IMR-90 (cell line): ENCODE measurements at regions not wholly inside any gene's neighbourhood (a gene's known extent, or its start where the extent isn't known, plus 50 kb on each side); places are given as distances from the start of the nearest gene placed in this dataset.

Experiments
- ATAC-seq: fragments of 200-7000 bp; cut with Tn5 transposase; 2 replicates; pipeline ENCODE4 v1.9.1; 2020; ENCODE audit warnings: low read depth, mild to moderate bottlenecking, moderate library complexity
- BruUV-seq: library from RNA; stranded (reverse); fragments of 400-500 nt; replicated peaks from 2 replicates; lab custom pipeline; 2021; lab: Mats Ljungman, UMichigan
- CTCF ChIA-PET: fragments of 300-600 bp; formaldehyde crosslinking; extraction: SDS; loops from one replicate; lab custom pipeline; 2021; ENCODE audit warnings: antibody characterized with exemption; lab: Yijun Ruan, JAX
- POLR2A ChIA-PET: fragments of 300-600 bp; sonication (Branson Sonifier 250); formaldehyde crosslinking; loops from one replicate; lab custom pipeline; 2022; ENCODE audit warnings: antibody characterized with exemption; ENCODE audit not compliant: unreplicated experiment; lab: Charles Lee
- DNase-seq: peaks from one replicate; pipeline ENCODE4 v3.0.0; 2013
- H2AFZ ChIP-seq: replicated peaks from 2 replicates; pipeline ENCODE3; 2013; ENCODE audit warnings: low read length, mild to moderate bottlenecking; ENCODE audit not compliant: poor library complexity
- H2AK5ac ChIP-seq: 2 replicates; pipeline ENCODE4 v1.6.1; 2013; ENCODE audit warnings: low read depth, low read length, inconsistent platforms
- H2AK9ac ChIP-seq: replicated peaks from 2 replicates; pipeline ENCODE3; 2013; ENCODE audit warnings: mild to moderate bottlenecking, low read depth, low read length, moderate library complexity; ENCODE audit not compliant: poor library complexity
- H2BK120ac ChIP-seq: 2 replicates; pipeline ENCODE4 v1.6.1; 2013; ENCODE audit warnings: low read depth, low read length, inconsistent platforms
- H2BK15ac ChIP-seq: 3 replicates; pipeline ENCODE4 v1.6.1; 2013; ENCODE audit warnings: low read depth, low read length, inconsistent platforms
- H2BK20ac ChIP-seq: 2 replicates; pipeline ENCODE4 v1.6.1; 2013; ENCODE audit warnings: low read depth, mild to moderate bottlenecking, inconsistent platforms, low read length, moderate library complexity
- H2BK5ac ChIP-seq: 2 replicates; pipeline ENCODE4 v1.6.1; 2013; ENCODE audit warnings: mild to moderate bottlenecking, low read depth, low read length, inconsistent platforms; ENCODE audit not compliant: poor library complexity, severe bottlenecking
- H3K14ac ChIP-seq: replicated peaks from 2 replicates; pipeline ENCODE4 v1.6.1; 2013; ENCODE audit warnings: low read depth, low read length, inconsistent platforms
- H3K18ac ChIP-seq: 2 replicates; pipeline ENCODE4 v1.6.1; 2013; ENCODE audit warnings: low read depth, low read length, control low read depth
- H3K23ac ChIP-seq: 2 replicates; pipeline ENCODE4 v1.6.1; 2013; ENCODE audit warnings: low read depth, low read length, inconsistent platforms
- H3K27ac ChIP-seq: 2 replicates; pipeline ENCODE4 v1.5.1; 2013; ENCODE audit warnings: mild to moderate bottlenecking, control low read depth, low read length; ENCODE audit not compliant: insufficient read depth
- H3K27me3 ChIP-seq: 2 replicates; pipeline ENCODE4 v1.6.1; 2013; ENCODE audit warnings: low read length; ENCODE audit not compliant: control insufficient read depth, insufficient read depth
- H3K36me3 ChIP-seq: 2 replicates; pipeline ENCODE4 v1.6.1; 2013; ENCODE audit warnings: low read length, mixed read lengths; ENCODE audit not compliant: control insufficient read depth, insufficient read depth
- H3K4ac ChIP-seq: 2 replicates; pipeline ENCODE4 v1.6.1; 2013; ENCODE audit warnings: low read depth, low read length, inconsistent platforms
- H3K4me1 ChIP-seq: 2 replicates; pipeline ENCODE4 v1.6.1; 2013; ENCODE audit warnings: low read length, mixed read lengths; ENCODE audit not compliant: control insufficient read depth, insufficient read depth
- H3K4me2 ChIP-seq: 2 replicates; pipeline ENCODE4 v1.6.1; 2013; ENCODE audit warnings: low read depth, mild to moderate bottlenecking, control low read depth, low read length, moderate library complexity
- H3K4me3 ChIP-seq: 2 replicates; pipeline ENCODE4 v1.5.1; 2013; ENCODE audit warnings: low read depth, mild to moderate bottlenecking, control low read depth, low read length, moderate library complexity; ENCODE audit not compliant: insufficient read depth
- H3K56ac ChIP-seq: 2 replicates; pipeline ENCODE4 v1.6.1; 2013; ENCODE audit warnings: low read length, inconsistent platforms; ENCODE audit not compliant: insufficient read depth; ENCODE audit errors: extremely low read depth
- H3K79me1 ChIP-seq, 2 experiments: 2 replicates each; pipeline ENCODE4 v1.6.1; 2013; ENCODE audit warnings: low read length in 2 of 2, inconsistent platforms in 1 of 2, low read depth in 1 of 2
- H3K9ac ChIP-seq: 2 replicates; pipeline ENCODE4 v1.6.1; 2013; ENCODE audit warnings: low read depth, low read length, control low read depth
- H3K9me1 ChIP-seq: 2 replicates; pipeline ENCODE4 v1.6.1; 2013; ENCODE audit warnings: low read length, inconsistent platforms; ENCODE audit not compliant: insufficient read depth
- H3K9me3 ChIP-seq: 2 replicates; pipeline ENCODE4 v1.6.1; 2013; ENCODE audit warnings: low read length; ENCODE audit not compliant: control insufficient read depth, insufficient read depth
- H4K20me1 ChIP-seq: 2 replicates; pipeline ENCODE4 v1.6.1; 2013; ENCODE audit warnings: low read length, inconsistent platforms; ENCODE audit not compliant: insufficient read depth
- H4K5ac ChIP-seq: 2 replicates; pipeline ENCODE4 v1.6.1; 2013; ENCODE audit warnings: mild to moderate bottlenecking, low read depth, low read length, control low read depth
- H4K8ac ChIP-seq, 2 experiments: 2 replicates each; pipeline ENCODE4 v1.6.1; 2013; ENCODE audit warnings: low read depth in 2 of 2, low read length in 2 of 2, control low read depth in 1 of 2, inconsistent platforms in 1 of 2
- H4K91ac ChIP-seq: 2 replicates; pipeline ENCODE4 v1.6.1; 2013; ENCODE audit warnings: low read depth, low read length, inconsistent platforms; ENCODE audit not compliant: insufficient read depth
- BHLHE40 ChIP-seq: fragments of 150-350 bp; IDR thresholded peaks from 2 replicates; pipeline ENCODE4 v1.6.1; 2016; ENCODE audit warnings: mild to moderate bottlenecking, low read depth, low read length
- CHD1 ChIP-seq: IDR thresholded peaks from 2 replicates; pipeline ENCODE4 v1.6.1; 2012; ENCODE audit warnings: low read depth, low read length, improper control_type of control experiment
- ELK1 ChIP-seq: fragments of 150-350 bp; IDR thresholded peaks from 2 replicates; pipeline ENCODE4 v1.6.1; 2016; ENCODE audit warnings: low read depth, mild to moderate bottlenecking, low read length, moderate library complexity, borderline replicate concordance
- MAFK ChIP-seq: IDR thresholded peaks from 2 replicates; pipeline ENCODE4 v1.6.1; 2012; ENCODE audit warnings: low read depth, low read length, improper control_type of control experiment
- MXI1 ChIP-seq: IDR thresholded peaks from 2 replicates; pipeline ENCODE4 v1.6.1; 2012; ENCODE audit warnings: low read depth, mild to moderate bottlenecking, low read length, moderate library complexity, borderline replicate concordance
- RAD21 ChIP-seq: IDR thresholded peaks from 2 replicates; pipeline ENCODE4 v1.6.1; 2012; ENCODE audit warnings: low read length, improper control_type of control experiment
- WGBS, 2 experiments: methylation state at CpG; one replicate each; pipeline versions ENCODE4 v1.1.5 to v1.1.7; 2013; ENCODE audit warnings: missing lambda C conversion rate in 2 of 2; ENCODE audit not compliant: insufficient read length in 1 of 2; ENCODE audit errors: extremely low coverage in 2 of 2; 5-methylcytosine and 5-hydroxymethylcytosine counted together
- dilution Hi-C: fragments of 300-500 bp; cut with HindIII; formaldehyde crosslinking; loops from one replicate; pipeline ENCODE4 v1.14.3; 2018; ENCODE audit warnings: low sequenced_read_pairs; ENCODE audit not compliant: unreplicated experiment
- in situ Hi-C: fragments of 300-500 bp; cut with MboI; formaldehyde crosslinking; loops from 3 replicates; pipeline ENCODE4 v1.14.3; 2019; ENCODE audit warnings: low sequenced_read_pairs, inconsistent platforms, mixed read lengths
- intact Hi-C: fragments of 100-400 bp; cut with micrococcal nuclease; formaldehyde crosslinking; loops from 2 replicates; pipeline ENCODE4 v1.10.0; 2022

GRCh38 chr1:228835456-228835855, 100.2 kb downstream of the RHOU start:
- Histone ChIP-seq H2AK5ac (no peak overlapping the region), H2BK5ac (no peak overlapping the region), H2AK9ac (no peak overlapping the region), H2AFZ (no peak overlapping the region), H3K9me1 (peaks cover 4% of the 10 kb centered on the region; the same call in 1 of the 2 replicates), H4K20me1 (no peaks in the 10 kb centered on the region), H3K56ac (no peak overlapping the region), H4K91ac (no peak overlapping the region), H3K4me2 (no peak overlapping the region), H3K27me3 (peaks cover 16% of the 10 kb centered on the region), H2BK20ac (no peak overlapping the region), H4K5ac (no peak overlapping the region), H2BK120ac (no peak overlapping the region), H3K4me3 (no peak overlapping the region), H3K14ac (no peak overlapping the region), H2BK15ac (no peak overlapping the region), H3K4me1 (peaks cover 20% of the 10 kb centered on the region), H3K18ac (no peak overlapping the region), H3K36me3 (no peaks in the 10 kb centered on the region), H4K8ac (no peak overlapping the region), H3K9ac (no peak overlapping the region), H3K79me1 (no peaks in the 10 kb centered on the region), H3K27ac (no peak overlapping the region), H3K4ac (no peak overlapping the region), H3K23ac (no peak overlapping the region), H3K9me3 (no peaks in the 10 kb centered on the region)
- ATAC-seq (no peak), DNase-seq (no peak)
- no CpG with 5 or more reads among the region's 5 CpGs for WGBS, 2 experiments
- in situ Hi-C loops, result no loop called here
- intact Hi-C loops, result loop anchor here (10.0 kb wide), 1 partner anchor 389 kb away; no protein-coding TSS in a partner anchor
- BruUV-seq, result no TSS peak
- TF ChIP-seq CHD1 (no peak), ELK1 (no peak), RAD21 (no peak), MAFK (no peak), MXI1 (no peak), BHLHE40 (no peak)
- dilution Hi-C loops, result no loop called here
- ChIA-PET CTCF (no interaction called here), POLR2A (no interaction called here)
